OCI-LY1 (cell line): ENCODE measurements at regions not wholly inside any gene's neighbourhood (a gene's known extent, or its start where the extent isn't known, plus 50 kb on each side); places are given as distances from the start of the nearest gene placed in this dataset.
A peak's percentile ranks its signal among the peaks of the same experiment; 100 is the strongest.

Source experiments
- H2AFZ ChIP-seq: fragments of 200-600 bp; sonication (generic), shearing (Covaris generic); 2 replicates; pipeline ENCODE4 v1.6.0; 2014; ENCODE audit warnings: antibody characterized with exemption, mild to moderate bottlenecking, low read length
- H3F3A ChIP-seq: fragments of 200-600 bp; sonication (generic), shearing (Covaris generic); 2 replicates; pipeline ENCODE4 v1.6.0; 2014; ENCODE audit warnings: mild to moderate bottlenecking, antibody characterized with exemption, low read length, moderate library complexity; ENCODE audit not compliant: insufficient read depth
- H3K27ac ChIP-seq: fragments of 200-600 bp; sonication (generic); 2 replicates; pipeline ENCODE4 v1.5.1; 2014; ENCODE audit warnings: low read length, mixed run types, mild to moderate bottlenecking, low read depth; ENCODE audit not compliant: poor library complexity, severe bottlenecking
- H3K27me3 ChIP-seq: fragments of 200-600 bp; sonication (generic); 2 replicates; pipeline ENCODE4 v1.6.0; 2014; ENCODE audit warnings: antibody characterized with exemption, mild to moderate bottlenecking, low read length, moderate library complexity; ENCODE audit not compliant: insufficient read depth
- H3K36me3 ChIP-seq: fragments of 200-600 bp; sonication (generic); 2 replicates; pipeline ENCODE4 v1.6.1; 2014; ENCODE audit warnings: mild to moderate bottlenecking, antibody characterized with exemption, low read length, moderate library complexity, mixed read lengths; ENCODE audit not compliant: insufficient read depth
- H3K4me1 ChIP-seq: fragments of 200-600 bp; sonication (generic); 2 replicates; pipeline ENCODE4 v1.5.1; 2014; ENCODE audit warnings: mild to moderate bottlenecking, low read length, moderate library complexity; ENCODE audit not compliant: insufficient read depth, severe bottlenecking
- H3K4me2 ChIP-seq: fragments of 200-600 bp; sonication (generic), shearing (Covaris generic); 2 replicates; pipeline ENCODE4 v1.6.1; 2014; ENCODE audit warnings: low read length
- H3K4me3 ChIP-seq: fragments of 200-600 bp; sonication (generic); 2 replicates; pipeline ENCODE4 v1.5.1; 2014; ENCODE audit warnings: low read length, low read depth, mild to moderate bottlenecking, mixed read lengths; ENCODE audit not compliant: poor library complexity, severe bottlenecking
- H3K79me2 ChIP-seq: fragments of 200-600 bp; shearing (Covaris generic); 2 replicates; pipeline ENCODE4 v1.6.1; 2016; ENCODE audit warnings: mixed run types, low read length, mixed read lengths; ENCODE audit not compliant: insufficient read depth
- H3K9ac ChIP-seq: fragments of 200-600 bp; sonication (generic), shearing (Covaris generic); 2 replicates; pipeline ENCODE4 v1.6.1; 2014; ENCODE audit warnings: mild to moderate bottlenecking, low read length, mixed read lengths
- H3K9me2 ChIP-seq: fragments of 200-600 bp; sonication (generic), shearing (Covaris generic); 2 replicates; pipeline ENCODE4 v1.6.1; 2014; ENCODE audit warnings: low read depth, mild to moderate bottlenecking, low read length, mixed read lengths
- H3K9me3 ChIP-seq: fragments of 200-600 bp; shearing (Covaris generic); 2 replicates; pipeline ENCODE4 v1.6.1; 2014; ENCODE audit warnings: low read length, mixed read lengths
- H4K20me1 ChIP-seq: fragments of 200-600 bp; sonication (generic), shearing (Covaris generic); 2 replicates; pipeline ENCODE4 v1.6.0; 2016; ENCODE audit warnings: mild to moderate bottlenecking, low read length; ENCODE audit not compliant: insufficient read depth
- CTCF ChIP-seq: fragments of 200-600 bp; sonication (generic), shearing (Covaris generic); IDR thresholded peaks from 2 replicates; pipeline ENCODE4 v1.5.1; 2017; ENCODE audit warnings: mild to moderate bottlenecking, antibody characterized with exemption, low read length, moderate library complexity, mixed read lengths
- EZH2 ChIP-seq: fragments of 200-600 bp; sonication (generic), shearing (Covaris generic); IDR thresholded peaks from 2 replicates; pipeline ENCODE4 v1.8.0; 2017; ENCODE audit warnings: borderline replicate concordance, mixed run types, mild to moderate bottlenecking, antibody characterized with exemption, low read length, moderate library complexity, mixed read lengths

GRCh38 chr5:125236007-125236406 is 489.6 kb upstream of the ZNF608 start:
- H3K27ac ChIP-seq: peak overlapping the region; percentile 66
- H3K9ac ChIP-seq: peak overlapping the region; percentile 8; the same call in 1 of the 2 replicates
- H3K4me2 ChIP-seq: peak overlapping the region; percentile 27; the same call in 1 of the 2 replicates
- TF ChIP-seq EZH2 (no peak), CTCF (no peak)
- H3K4me1 ChIP-seq: peaks cover 34% of the 10 kb centered on the region
- no peaks in the 10 kb centered on the region for H4K20me1 ChIP-seq
- no peaks in the 10 kb centered on the region for H3K79me2 ChIP-seq
- no peaks in the 10 kb centered on the region for H3K9me2 ChIP-seq
- H3K36me3 ChIP-seq: no peaks in the 10 kb centered on the region
- no peaks in the 10 kb centered on the region for H3F3A ChIP-seq
- H3K27me3 ChIP-seq: no peaks in the 10 kb centered on the region
- H3K4me3 ChIP-seq: peak overlapping the region; percentile 9
- H2AFZ ChIP-seq: peak overlapping the region; percentile 19; the same call in 1 of the 2 replicates
- H3K9me3 ChIP-seq: no peaks in the 10 kb centered on the region

- H3K4me3 ChIP-seq: no peak overlapping the region
- peak overlapping the region; percentile 27; the same call in 1 of the 2 replicates for H3K4me2 ChIP-seq
- H3F3A ChIP-seq: no peaks in the 10 kb centered on the region
- no peak overlapping the region for H3K9ac ChIP-seq
- no peak overlapping the region for H2AFZ ChIP-seq
- TF ChIP-seq EZH2 (no peak), CTCF (no peak)
- H3K36me3 ChIP-seq: no peaks in the 10 kb centered on the region
- H3K27ac ChIP-seq: peak overlapping the region; percentile 66
- 0 out of 2 replicates have a peak, but pooled peaks cover 2% of the 10 kb centered on the region for H3K9me3 ChIP-seq
- H3K27me3 ChIP-seq: no peaks in the 10 kb centered on the region
- H3K4me1 ChIP-seq: peaks cover 34% of the 10 kb centered on the region
- H3K79me2 ChIP-seq: no peaks in the 10 kb centered on the region
- no peaks in the 10 kb centered on the region for H4K20me1 ChIP-seq
- no peaks in the 10 kb centered on the region for H3K9me2 ChIP-seq
Measured at GRCh38 chr5:125236981-125237380, 490.5 kb upstream of the ZNF608 start.

GRCh38 chr5:125244531-125244930 is 498.1 kb upstream of the ZNF608 start:
- Histone ChIP-seq H2AFZ (no peak overlapping the region), H3K79me2 (no peaks in the 10 kb centered on the region), H3K27me3 (no peaks in the 10 kb centered on the region), H3K36me3 (no peaks in the 10 kb centered on the region), H3K4me2 (no peak overlapping the region), H4K20me1 (no peaks in the 10 kb centered on the region), H3K4me3 (no peak overlapping the region), H3F3A (no peaks in the 10 kb centered on the region), H3K9ac (no peak overlapping the region), H3K27ac (no peak overlapping the region), H3K4me1 (no peaks in the 10 kb centered on the region), H3K9me2 (no peaks in the 10 kb centered on the region), H3K9me3 (peaks cover 12% of the 10 kb centered on the region; the same call in 1 of the 2 replicates)
- TF ChIP-seq CTCF (no peak), EZH2 (no peak)
